ENCODE measurements at regions not wholly inside any gene's neighbourhood (a gene's known extent, or its start where the extent isn't known, plus 50 kb on each side); places are given as distances from the start of the nearest gene placed in this dataset.

GRCh38 chr10:14384915-14385314 is 54.2 kb upstream of the FRMD4A start:
- H3K36me3 ChIP-seq: no peaks in the 10 kb centered on the region
- TF ChIP-seq POLR2A (IDR thresholded peaks at IDR 0.05): no peak
- no peak for TF ChIP-seq CTCF (IDR thresholded peaks at IDR 0.05)
- H3K9me3 ChIP-seq: no peaks in the 10 kb centered on the region
- peaks cover 0 to 8% (median 0%) of the 10 kb centered on the region in 4 donors for H3K27me3 ChIP-seq
- peak overlapping the region in 1 of 4 donors; percentile 3 for H3K27ac ChIP-seq
- intact Hi-C loops (cut with DNase I): no loop called here
- no peak overlapping the region for H3K4me3 ChIP-seq
- no peak for DNase-seq
- whole genome bisulfite sequencing, 2 donors: 33 to 52% methylated on average over 3 of the region's 3 CpGs
- H3K4me1 ChIP-seq: no peaks in the 10 kb centered on the region

GRCh38 chr10:14384116-14384730 is 53.5 kb upstream of the FRMD4A start:
- H3K4me1 ChIP-seq: no peaks in the 10 kb centered on the region
- TF ChIP-seq CTCF (IDR thresholded peaks at IDR 0.05) (no peak), POLR2A (IDR thresholded peaks at IDR 0.05) (no peak)
- no peaks in the 10 kb centered on the region for H3K9me3 ChIP-seq
- DNase-seq: no peak
- no peaks in the 10 kb centered on the region for H3K36me3 ChIP-seq
- peaks cover 0 to 8% (median 0%) of the 10 kb centered on the region in 4 donors for H3K27me3 ChIP-seq
- 64 to 74% methylated on average over 3 of the region's 3 CpGs for WGBS, 2 donors
- H3K4me3 ChIP-seq: no peak overlapping the region
- intact Hi-C loops (cut with DNase I): no loop called here
- H3K27ac ChIP-seq: peak overlapping the region in 1 of 4 donors; percentile 3

- intact Hi-C loops (cut with DNase I): no loop called here
- no peak for DNase-seq
- Histone ChIP-seq H3K9me3 (no peaks in the 10 kb centered on the region), H3K27ac (no peak overlapping the region), H3K4me3 (no peak overlapping the region), H3K4me1 (no peaks in the 10 kb centered on the region), H3K27me3 (peaks cover 0 to 8% (median 0%) of the 10 kb centered on the region in 4 donors), H3K36me3 (no peaks in the 10 kb centered on the region)
- TF ChIP-seq POLR2A (IDR thresholded peaks at IDR 0.05) (no peak), CTCF (IDR thresholded peaks at IDR 0.05) (no peak)
- 76 to 85% methylated on average over 4 to 5 of the region's 7 CpGs for WGBS, 2 donors
Observed at GRCh38 chr10:14383266-14383665, 52.5 kb upstream of the FRMD4A start.

- Histone ChIP-seq H3K27me3 (peaks cover 0 to 8% (median 0%) of the 10 kb centered on the region in 4 donors), H3K36me3 (no peaks in the 10 kb centered on the region), H3K9me3 (no peaks in the 10 kb centered on the region), H3K4me1 (no peaks in the 10 kb centered on the region), H3K4me3 (no peak overlapping the region), H3K27ac (no peak overlapping the region)
- intact Hi-C loops (cut with DNase I): no loop called here
- DNase-seq: no peak
- 38 to 54% methylated on average over 2 of the region's 2 CpGs for WGBS, 2 donors
- no peak for TF ChIP-seq CTCF (IDR thresholded peaks at IDR 0.05)
- no peak for TF ChIP-seq POLR2A (IDR thresholded peaks at IDR 0.05)
Observed at GRCh38 chr10:14382531-14382930, 51.8 kb upstream of the FRMD4A start.

- intact Hi-C loops (cut with DNase I): no loop called here
- no peak for DNase-seq
- Histone ChIP-seq H3K27me3 (peaks cover 0 to 8% (median 0%) of the 10 kb centered on the region in 4 donors), H3K36me3 (no peaks in the 10 kb centered on the region), H3K27ac (no peak overlapping the region), H3K4me3 (no peak overlapping the region), H3K4me1 (no peaks in the 10 kb centered on the region), H3K9me3 (no peaks in the 10 kb centered on the region)
- TF ChIP-seq CTCF (IDR thresholded peaks at IDR 0.05) (no peak), POLR2A (IDR thresholded peaks at IDR 0.05) (no peak)
- 28 to 32% methylated on average over 4 to 5 of the region's 5 CpGs for WGBS, 2 donors
Observed at GRCh38 chr10:14382022-14382421, 51.3 kb upstream of the FRMD4A start.

Measured in esophagus squamous epithelium (tissue), 5 donors.